Liver (tissue), 3 donors: ENCODE measurements at regions not wholly inside any gene's neighbourhood (a gene's known extent, or its start where the extent isn't known, plus 50 kb on each side); places are given as distances from the start of the nearest gene placed in this dataset.

Experiments
- EGR1 ChIP-seq, 2 donors: IDR thresholded peaks; 2 replicates each; pipeline ENCODE4 v1.6.1; 2016 to 2018; ENCODE audit warnings: antibody characterized with exemption in 2 of 2, low read depth in 2 of 2
- FOXA1 ChIP-seq: IDR thresholded peaks from 2 replicates; pipeline ENCODE4 v1.6.1; 2016; ENCODE audit warnings: antibody characterized with exemption
- GABPA ChIP-seq, 2 donors: IDR thresholded peaks in 1 of 2; conservative IDR thresholded peaks in 1 of 2; 2 replicates each; pipeline ENCODE4 v1.6.1; 2016; ENCODE audit warnings: antibody characterized with exemption in 2 of 2, mild to moderate bottlenecking in 1 of 2, moderate library complexity in 1 of 2
- HNF4A ChIP-seq, 2 donors: conservative IDR thresholded peaks; 2 replicates each; pipeline ENCODE4 v1.6.1; 2016; ENCODE audit warnings: antibody characterized with exemption in 2 of 2, mild to moderate bottlenecking in 2 of 2
- JUND ChIP-seq, 2 donors: IDR thresholded peaks; 2 replicates each; pipeline ENCODE4 v1.6.1; 2016; ENCODE audit warnings: antibody characterized with exemption in 2 of 2
- RAD21 ChIP-seq, 2 donors: IDR thresholded peaks; 2 replicates each; pipeline ENCODE4 v1.6.1; 2016; ENCODE audit warnings: antibody characterized with exemption in 2 of 2, mild to moderate bottlenecking in 2 of 2
- TAF1 ChIP-seq: conservative IDR thresholded peaks from 2 replicates; pipeline ENCODE4 v1.6.1; 2016; ENCODE audit warnings: antibody characterized with exemption, mild to moderate bottlenecking
- YY1 ChIP-seq: IDR thresholded peaks from 2 replicates; pipeline ENCODE4 v1.6.1; 2016; ENCODE audit warnings: antibody characterized with exemption, mild to moderate bottlenecking
- TF ChIP-seq, protein P1 (sequence below): fragments of 150-350 bp; IDR thresholded peaks from 2 replicates; pipeline ENCODE4 v1.5.1; 2017; ENCODE audit warnings: improper control_type of control experiment, low read depth, low read length; ENCODE audit not compliant: missing input control
- TF ChIP-seq, protein P2 (sequence below): IDR thresholded peaks from 2 replicates; pipeline ENCODE4 v1.6.1; 2016; ENCODE audit warnings: antibody characterized with exemption
- TF ChIP-seq, protein P3 (sequence below): IDR thresholded peaks from 2 replicates; pipeline ENCODE4 v1.6.1; 2016; ENCODE audit warnings: antibody characterized with exemption
- TF ChIP-seq, protein P4 (sequence below): IDR thresholded peaks from 2 replicates; pipeline ENCODE4 v1.6.1; 2016; ENCODE audit warnings: antibody characterized with exemption
- donor health status: healthy.
- donor health status: healthy.

DNA sequence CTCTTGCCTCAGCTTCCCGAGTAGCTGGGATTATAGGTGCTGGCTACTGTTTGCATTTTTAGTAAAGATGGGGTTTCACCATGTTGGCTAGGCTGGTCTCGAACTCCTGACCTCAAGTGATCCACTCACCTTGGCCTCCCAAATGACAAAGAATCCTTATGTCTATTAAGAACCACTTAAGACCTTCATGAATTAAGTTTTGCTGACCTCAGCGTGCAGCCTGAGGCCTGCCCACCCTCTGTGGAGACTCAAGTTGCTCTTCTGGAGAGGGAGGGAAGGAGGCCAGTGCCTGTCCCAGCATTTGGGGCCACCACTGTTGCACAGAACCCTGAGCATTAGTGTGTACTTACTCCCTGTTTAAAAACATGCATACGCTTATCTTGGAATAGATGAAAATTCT, 313.3 kb downstream of the FGF9 start:
- TF ChIP-seq, protein P1, sequence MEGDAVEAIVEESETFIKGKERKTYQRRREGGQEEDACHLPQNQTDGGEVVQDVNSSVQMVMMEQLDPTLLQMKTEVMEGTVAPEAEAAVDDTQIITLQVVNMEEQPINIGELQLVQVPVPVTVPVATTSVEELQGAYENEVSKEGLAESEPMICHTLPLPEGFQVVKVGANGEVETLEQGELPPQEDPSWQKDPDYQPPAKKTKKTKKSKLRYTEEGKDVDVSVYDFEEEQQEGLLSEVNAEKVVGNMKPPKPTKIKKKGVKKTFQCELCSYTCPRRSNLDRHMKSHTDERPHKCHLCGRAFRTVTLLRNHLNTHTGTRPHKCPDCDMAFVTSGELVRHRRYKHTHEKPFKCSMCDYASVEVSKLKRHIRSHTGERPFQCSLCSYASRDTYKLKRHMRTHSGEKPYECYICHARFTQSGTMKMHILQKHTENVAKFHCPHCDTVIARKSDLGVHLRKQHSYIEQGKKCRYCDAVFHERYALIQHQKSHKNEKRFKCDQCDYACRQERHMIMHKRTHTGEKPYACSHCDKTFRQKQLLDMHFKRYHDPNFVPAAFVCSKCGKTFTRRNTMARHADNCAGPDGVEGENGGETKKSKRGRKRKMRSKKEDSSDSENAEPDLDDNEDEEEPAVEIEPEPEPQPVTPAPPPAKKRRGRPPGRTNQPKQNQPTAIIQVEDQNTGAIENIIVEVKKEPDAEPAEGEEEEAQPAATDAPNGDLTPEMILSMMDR = no peak
- no peak for TF ChIP-seq RAD21 (IDR thresholded peaks at IDR 0.05)
- no peak for TF ChIP-seq HNF4A (conservative IDR thresholded peaks at IDR 0.05)
- TF ChIP-seq, protein P2, sequence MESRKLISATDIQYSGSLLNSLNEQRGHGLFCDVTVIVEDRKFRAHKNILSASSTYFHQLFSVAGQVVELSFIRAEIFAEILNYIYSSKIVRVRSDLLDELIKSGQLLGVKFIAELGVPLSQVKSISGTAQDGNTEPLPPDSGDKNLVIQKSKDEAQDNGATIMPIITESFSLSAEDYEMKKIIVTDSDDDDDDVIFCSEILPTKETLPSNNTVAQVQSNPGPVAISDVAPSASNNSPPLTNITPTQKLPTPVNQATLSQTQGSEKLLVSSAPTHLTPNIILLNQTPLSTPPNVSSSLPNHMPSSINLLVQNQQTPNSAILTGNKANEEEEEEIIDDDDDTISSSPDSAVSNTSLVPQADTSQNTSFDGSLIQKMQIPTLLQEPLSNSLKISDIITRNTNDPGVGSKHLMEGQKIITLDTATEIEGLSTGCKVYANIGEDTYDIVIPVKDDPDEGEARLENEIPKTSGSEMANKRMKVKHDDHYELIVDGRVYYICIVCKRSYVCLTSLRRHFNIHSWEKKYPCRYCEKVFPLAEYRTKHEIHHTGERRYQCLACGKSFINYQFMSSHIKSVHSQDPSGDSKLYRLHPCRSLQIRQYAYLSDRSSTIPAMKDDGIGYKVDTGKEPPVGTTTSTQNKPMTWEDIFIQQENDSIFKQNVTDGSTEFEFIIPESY = no peak
- no peak for TF ChIP-seq FOXA1
- TF ChIP-seq, protein P3, sequence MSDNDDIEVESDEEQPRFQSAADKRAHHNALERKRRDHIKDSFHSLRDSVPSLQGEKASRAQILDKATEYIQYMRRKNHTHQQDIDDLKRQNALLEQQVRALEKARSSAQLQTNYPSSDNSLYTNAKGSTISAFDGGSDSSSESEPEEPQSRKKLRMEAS = no peak
- TF ChIP-seq JUND (IDR thresholded peaks at IDR 0.05) = no peak
- no peak for TF ChIP-seq YY1
- TF ChIP-seq, protein P4, sequence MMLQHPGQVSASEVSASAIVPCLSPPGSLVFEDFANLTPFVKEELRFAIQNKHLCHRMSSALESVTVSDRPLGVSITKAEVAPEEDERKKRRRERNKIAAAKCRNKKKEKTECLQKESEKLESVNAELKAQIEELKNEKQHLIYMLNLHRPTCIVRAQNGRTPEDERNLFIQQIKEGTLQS = no peak
- no peak for TF ChIP-seq GABPA (IDR thresholded peaks at IDR 0.05 in 1 of 2, conservative IDR thresholded peaks at IDR 0.05 in 1 of 2)
- TF ChIP-seq TAF1 = no peak
- no peak for TF ChIP-seq EGR1 (IDR thresholded peaks at IDR 0.05; ENCODE audit: low read depth in 2 of 2)
